IMR-90 (cell line): ENCODE measurements at regions not wholly inside any gene's neighbourhood (a gene's known extent, or its start where the extent isn't known, plus 50 kb on each side); places are given as distances from the start of the nearest gene placed in this dataset.
A peak's percentile ranks its signal among the peaks of the same experiment; 100 is the strongest.

ENCODE experiments used
- ATAC-seq: fragments of 200-7000 bp; cut with Tn5 transposase; 2 replicates; pipeline ENCODE4 v1.9.1; 2020; ENCODE audit warnings: low read depth, mild to moderate bottlenecking, moderate library complexity
- BruUV-seq: library from RNA; stranded (reverse); fragments of 400-500 nt; replicated peaks from 2 replicates; lab custom pipeline; 2021; lab: Mats Ljungman, UMichigan
- CTCF ChIA-PET: fragments of 300-600 bp; formaldehyde crosslinking; extraction: SDS; loops from one replicate; lab custom pipeline; 2021; ENCODE audit warnings: antibody characterized with exemption; lab: Yijun Ruan, JAX
- POLR2A ChIA-PET: fragments of 300-600 bp; sonication (Branson Sonifier 250); formaldehyde crosslinking; loops from one replicate; lab custom pipeline; 2022; ENCODE audit warnings: antibody characterized with exemption; ENCODE audit not compliant: unreplicated experiment; lab: Charles Lee
- DNase-seq: peaks from one replicate; pipeline ENCODE4 v3.0.0; 2013
- H2AFZ ChIP-seq: replicated peaks from 2 replicates; pipeline ENCODE3; 2013; ENCODE audit warnings: low read length, mild to moderate bottlenecking; ENCODE audit not compliant: poor library complexity
- H2AK5ac ChIP-seq: 2 replicates; pipeline ENCODE4 v1.6.1; 2013; ENCODE audit warnings: low read depth, low read length, inconsistent platforms
- H2AK9ac ChIP-seq: replicated peaks from 2 replicates; pipeline ENCODE3; 2013; ENCODE audit warnings: mild to moderate bottlenecking, low read depth, low read length, moderate library complexity; ENCODE audit not compliant: poor library complexity
- H2BK120ac ChIP-seq: 2 replicates; pipeline ENCODE4 v1.6.1; 2013; ENCODE audit warnings: low read depth, low read length, inconsistent platforms
- H2BK15ac ChIP-seq: 3 replicates; pipeline ENCODE4 v1.6.1; 2013; ENCODE audit warnings: low read depth, low read length, inconsistent platforms
- H2BK20ac ChIP-seq: 2 replicates; pipeline ENCODE4 v1.6.1; 2013; ENCODE audit warnings: low read depth, mild to moderate bottlenecking, inconsistent platforms, low read length, moderate library complexity
- H2BK5ac ChIP-seq: 2 replicates; pipeline ENCODE4 v1.6.1; 2013; ENCODE audit warnings: mild to moderate bottlenecking, low read depth, low read length, inconsistent platforms; ENCODE audit not compliant: poor library complexity, severe bottlenecking
- H3K14ac ChIP-seq: replicated peaks from 2 replicates; pipeline ENCODE4 v1.6.1; 2013; ENCODE audit warnings: low read depth, low read length, inconsistent platforms
- H3K18ac ChIP-seq: 2 replicates; pipeline ENCODE4 v1.6.1; 2013; ENCODE audit warnings: low read depth, low read length, control low read depth
- H3K23ac ChIP-seq: 2 replicates; pipeline ENCODE4 v1.6.1; 2013; ENCODE audit warnings: low read depth, low read length, inconsistent platforms
- H3K27ac ChIP-seq: 2 replicates; pipeline ENCODE4 v1.5.1; 2013; ENCODE audit warnings: mild to moderate bottlenecking, control low read depth, low read length; ENCODE audit not compliant: insufficient read depth
- H3K27me3 ChIP-seq: 2 replicates; pipeline ENCODE4 v1.6.1; 2013; ENCODE audit warnings: low read length; ENCODE audit not compliant: control insufficient read depth, insufficient read depth
- H3K36me3 ChIP-seq: 2 replicates; pipeline ENCODE4 v1.6.1; 2013; ENCODE audit warnings: low read length, mixed read lengths; ENCODE audit not compliant: control insufficient read depth, insufficient read depth
- H3K4ac ChIP-seq: 2 replicates; pipeline ENCODE4 v1.6.1; 2013; ENCODE audit warnings: low read depth, low read length, inconsistent platforms
- H3K4me1 ChIP-seq: 2 replicates; pipeline ENCODE4 v1.6.1; 2013; ENCODE audit warnings: low read length, mixed read lengths; ENCODE audit not compliant: control insufficient read depth, insufficient read depth
- H3K4me2 ChIP-seq: 2 replicates; pipeline ENCODE4 v1.6.1; 2013; ENCODE audit warnings: low read depth, mild to moderate bottlenecking, control low read depth, low read length, moderate library complexity
- H3K4me3 ChIP-seq: 2 replicates; pipeline ENCODE4 v1.5.1; 2013; ENCODE audit warnings: low read depth, mild to moderate bottlenecking, control low read depth, low read length, moderate library complexity; ENCODE audit not compliant: insufficient read depth
- H3K56ac ChIP-seq: 2 replicates; pipeline ENCODE4 v1.6.1; 2013; ENCODE audit warnings: low read length, inconsistent platforms; ENCODE audit not compliant: insufficient read depth; ENCODE audit errors: extremely low read depth
- H3K79me1 ChIP-seq, 2 experiments: 2 replicates each; pipeline ENCODE4 v1.6.1; 2013; ENCODE audit warnings: low read length in 2 of 2, inconsistent platforms in 1 of 2, low read depth in 1 of 2
- H3K9ac ChIP-seq: 2 replicates; pipeline ENCODE4 v1.6.1; 2013; ENCODE audit warnings: low read depth, low read length, control low read depth
- H3K9me1 ChIP-seq: 2 replicates; pipeline ENCODE4 v1.6.1; 2013; ENCODE audit warnings: low read length, inconsistent platforms; ENCODE audit not compliant: insufficient read depth
- H3K9me3 ChIP-seq: 2 replicates; pipeline ENCODE4 v1.6.1; 2013; ENCODE audit warnings: low read length; ENCODE audit not compliant: control insufficient read depth, insufficient read depth
- H4K20me1 ChIP-seq: 2 replicates; pipeline ENCODE4 v1.6.1; 2013; ENCODE audit warnings: low read length, inconsistent platforms; ENCODE audit not compliant: insufficient read depth
- H4K5ac ChIP-seq: 2 replicates; pipeline ENCODE4 v1.6.1; 2013; ENCODE audit warnings: mild to moderate bottlenecking, low read depth, low read length, control low read depth
- H4K8ac ChIP-seq, 2 experiments: 2 replicates each; pipeline ENCODE4 v1.6.1; 2013; ENCODE audit warnings: low read depth in 2 of 2, low read length in 2 of 2, control low read depth in 1 of 2, inconsistent platforms in 1 of 2
- H4K91ac ChIP-seq: 2 replicates; pipeline ENCODE4 v1.6.1; 2013; ENCODE audit warnings: low read depth, low read length, inconsistent platforms; ENCODE audit not compliant: insufficient read depth
- BHLHE40 ChIP-seq: fragments of 150-350 bp; IDR thresholded peaks from 2 replicates; pipeline ENCODE4 v1.6.1; 2016; ENCODE audit warnings: mild to moderate bottlenecking, low read depth, low read length
- CEBPB ChIP-seq: IDR thresholded peaks from 2 replicates; pipeline ENCODE4 v1.6.1; 2012; ENCODE audit warnings: low read depth, low read length, improper control_type of control experiment
- CHD1 ChIP-seq: IDR thresholded peaks from 2 replicates; pipeline ENCODE4 v1.6.1; 2012; ENCODE audit warnings: low read depth, low read length, improper control_type of control experiment
- CTCF ChIP-seq: conservative IDR thresholded peaks from 2 replicates; pipeline ENCODE4 v1.5.1; 2012; ENCODE audit warnings: mild to moderate bottlenecking, low read depth, low read length, improper control_type of control experiment
- ELK1 ChIP-seq: fragments of 150-350 bp; IDR thresholded peaks from 2 replicates; pipeline ENCODE4 v1.6.1; 2016; ENCODE audit warnings: low read depth, mild to moderate bottlenecking, low read length, moderate library complexity, borderline replicate concordance
- FOS ChIP-seq: fragments of 150-350 bp; IDR thresholded peaks from 2 replicates; pipeline ENCODE4 v1.6.1; 2016; ENCODE audit warnings: low read depth, low read length
- MAFK ChIP-seq: IDR thresholded peaks from 2 replicates; pipeline ENCODE4 v1.6.1; 2012; ENCODE audit warnings: low read depth, low read length, improper control_type of control experiment
- MXI1 ChIP-seq: IDR thresholded peaks from 2 replicates; pipeline ENCODE4 v1.6.1; 2012; ENCODE audit warnings: low read depth, mild to moderate bottlenecking, low read length, moderate library complexity, borderline replicate concordance
- POLR2A ChIP-seq: IDR thresholded peaks from 2 replicates; pipeline ENCODE4 v1.6.1; 2012; ENCODE audit warnings: mild to moderate bottlenecking, low read depth, low read length
- RAD21 ChIP-seq: IDR thresholded peaks from 2 replicates; pipeline ENCODE4 v1.6.1; 2012; ENCODE audit warnings: low read length, improper control_type of control experiment
- RCOR1 ChIP-seq: IDR thresholded peaks from 2 replicates; pipeline ENCODE4 v1.6.1; 2012; ENCODE audit warnings: mild to moderate bottlenecking, low read length, improper control_type of control experiment; ENCODE audit not compliant: insufficient replicate concordance
- RFX5 ChIP-seq: IDR thresholded peaks from 2 replicates; pipeline ENCODE4 v1.8.0; 2012; ENCODE audit warnings: low read depth, mild to moderate bottlenecking, low read length, moderate library complexity
- USF2 ChIP-seq: fragments of 150-350 bp; IDR thresholded peaks from 2 replicates; pipeline ENCODE4 v1.6.1; 2017; ENCODE audit warnings: mild to moderate bottlenecking, antibody characterized with exemption, low read length, low read depth
- WGBS, 2 experiments: methylation state at CpG; one replicate each; pipeline versions ENCODE4 v1.1.5 to v1.1.7; 2013; ENCODE audit warnings: missing lambda C conversion rate in 2 of 2; ENCODE audit not compliant: insufficient read length in 1 of 2; ENCODE audit errors: extremely low coverage in 2 of 2; 5-methylcytosine and 5-hydroxymethylcytosine counted together
- dilution Hi-C: fragments of 300-500 bp; cut with HindIII; formaldehyde crosslinking; loops from one replicate; pipeline ENCODE4 v1.14.3; 2018; ENCODE audit warnings: low sequenced_read_pairs; ENCODE audit not compliant: unreplicated experiment
- in situ Hi-C: fragments of 300-500 bp; cut with MboI; formaldehyde crosslinking; loops from 3 replicates; pipeline ENCODE4 v1.14.3; 2019; ENCODE audit warnings: low sequenced_read_pairs, inconsistent platforms, mixed read lengths
- intact Hi-C: fragments of 100-400 bp; cut with micrococcal nuclease; formaldehyde crosslinking; loops from 2 replicates; pipeline ENCODE4 v1.10.0; 2022

GRCh38 chr2:71783815-71784214 lies 330.5 kb downstream of the DYSF start:
- H3K79me1 ChIP-seq: no peaks in the 10 kb centered on the region
- no TSS peak for BruUV-seq
- no peak overlapping the region for H4K8ac ChIP-seq
- H2AFZ ChIP-seq: no peak overlapping the region
- dilution Hi-C loops: no loop called here
- H2BK5ac ChIP-seq: peak overlapping the region; percentile 19
- no peak overlapping the region for H2AK9ac ChIP-seq
- 80% methylated on average over 1 of the region's 4 CpGs; no CpG with 5 or more reads in 1 of the 2 experiments for WGBS, 2 experiments
- no peak overlapping the region for H3K56ac ChIP-seq
- H4K5ac ChIP-seq: no peak overlapping the region
- ChIA-PET POLR2A (interaction anchor here (1.2 kb wide), 1 partner anchor 11 kb away, joined by 3 read pairs; no protein-coding TSS in a partner anchor), CTCF (interaction anchor here (0.7 kb wide), 1 partner anchor 738 kb away, joined by 5 read pairs; no protein-coding TSS in a partner anchor)
- ATAC-seq: no peak
- intact Hi-C loops: no loop called here
- peak overlapping the region; percentile 58; the same call in 1 of the 2 replicates for H3K4ac ChIP-seq
- no peak overlapping the region; the same call in 1 of the 2 replicates for H3K23ac ChIP-seq
- no peak overlapping the region for H2BK15ac ChIP-seq
- H3K4me2 ChIP-seq: no peak overlapping the region
- DNase-seq: no peak
- peaks cover 12% of the 10 kb centered on the region; the same call in 1 of the 2 replicates for H3K9me1 ChIP-seq
- TF ChIP-seq CTCF (no peak), MAFK (no peak), USF2 (no peak), MXI1 (no peak), BHLHE40 (no peak), FOS (no peak), CHD1 (no peak), RAD21 (no peak), ELK1 (no peak), RCOR1 (no peak), CEBPB (no peak), POLR2A (no peak), RFX5 (no peak)
- H2BK120ac ChIP-seq: peak overlapping the region; percentile 54; the same call in 1 of the 2 replicates
- no peak overlapping the region for H3K14ac ChIP-seq
- no peak overlapping the region for H3K4me3 ChIP-seq
- H4K91ac ChIP-seq: 0 out of 2 replicates have a peak overlapping the region, but pooled peaks have one; percentile 57
- no peaks in the 10 kb centered on the region; the same call in 1 of the 2 replicates for H4K20me1 ChIP-seq
- peak overlapping the region; percentile 3 for H2AK5ac ChIP-seq
- H3K9ac ChIP-seq: no peak overlapping the region
- no peak overlapping the region for H3K27ac ChIP-seq
- no peaks in the 10 kb centered on the region for H3K36me3 ChIP-seq
- no peaks in the 10 kb centered on the region for H3K9me3 ChIP-seq
- in situ Hi-C loops: loop anchor here (25.0 kb wide), 1 partner anchor 953 kb away; no protein-coding TSS in a partner anchor
- H3K18ac ChIP-seq: no peak overlapping the region; the same call in 1 of the 2 replicates
- peak overlapping the region; percentile 75 for H2BK20ac ChIP-seq
- H3K27me3 ChIP-seq: peaks cover 5% of the 10 kb centered on the region
- peaks cover 15% of the 10 kb centered on the region for H3K4me1 ChIP-seq
